ENCODE measurements at regions not wholly inside any gene's neighbourhood (a gene's known extent, or its start where the extent isn't known, plus 50 kb on each side); places are given as distances from the start of the nearest gene placed in this dataset.

- TF ChIP-seq POLR2A (IDR thresholded peaks at IDR 0.05) (no peak), CTCF (IDR thresholded peaks at IDR 0.05) (no peak)
Observed at GRCh38 chr21:33128538-33128937, 58.6 kb downstream of the OLIG1 start.
